AG04450 (cell line): ENCODE measurements at regions not wholly inside any gene's neighbourhood (a gene's known extent, or its start where the extent isn't known, plus 50 kb on each side); places are given as distances from the start of the nearest gene placed in this dataset.

Experiments used
- CTCF ChIA-PET: fragments of 300-600, 350-600 bp; formaldehyde crosslinking; extraction: SDS; loops from one replicate; lab custom pipeline; 2022; ENCODE audit warnings: antibody characterized with exemption, inconsistent platforms; lab: Charles Lee
- POLR2A ChIA-PET: fragments of 350-600 bp; formaldehyde crosslinking; extraction: SDS; loops from one replicate; lab custom pipeline; 2021; ENCODE audit warnings: antibody characterized with exemption, inconsistent platforms; lab: Yijun Ruan, JAX
- DNase-seq: peaks from one replicate; pipeline ENCODE4 v3.0.0-alpha.2; 2011; ENCODE audit warnings: low read depth, low spot score
- H3K27ac ChIP-seq: one replicate; pipeline ENCODE4 v1.5.1; 2012; ENCODE audit warnings: low read depth, low read length, control low read depth
- H3K27me3 ChIP-seq: one replicate; pipeline ENCODE4 v1.6.0; 2012; ENCODE audit warnings: low read length; ENCODE audit not compliant: control insufficient read depth, insufficient read depth
- H3K4me3 ChIP-seq: 2 replicates; pipeline ENCODE4 v1.5.1; 2011; ENCODE audit warnings: mild to moderate bottlenecking, low read depth, low read length, control low read depth
- H3K9me3 ChIP-seq: 2 replicates; pipeline ENCODE4 v1.5.1; 2012; ENCODE audit warnings: low read length; ENCODE audit not compliant: control insufficient read depth, insufficient read depth
- TF ChIP-seq, protein P1 (sequence below): IDR thresholded peaks from 2 replicates; pipeline ENCODE4 v1.5.1; 2011; ENCODE audit warnings: low read depth, low read length, control low read depth, inconsistent platforms

DNA sequence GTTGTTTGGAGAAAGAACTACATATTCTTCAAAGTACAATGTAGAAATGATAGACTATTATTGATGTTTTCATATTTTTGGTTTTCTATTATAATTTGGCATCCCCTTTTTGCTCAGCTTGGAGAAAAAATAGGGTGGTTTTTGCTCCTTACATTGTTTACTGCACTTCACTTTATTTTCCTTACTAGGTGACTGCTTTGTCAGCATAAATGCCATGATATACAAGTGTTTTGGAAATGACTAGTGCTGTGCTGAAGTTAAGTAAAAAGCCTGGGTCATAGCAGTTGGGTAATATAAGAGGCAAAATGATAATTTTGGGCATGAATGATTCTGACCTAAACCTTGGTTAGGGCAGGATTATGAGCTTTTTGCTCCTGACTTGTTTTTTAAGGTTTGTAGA lies 250.9 kb downstream of the KCNS3 start:
- H3K4me3 ChIP-seq: no peak overlapping the region
- CTCF ChIA-PET: interaction anchor here (1.2 kb wide), 1 partner anchor 20 kb away, joined by 3 read pairs; no protein-coding TSS in a partner anchor
- H3K27me3 ChIP-seq: no peaks in the 10 kb centered on the region
- POLR2A ChIA-PET: no interaction called here
- no peak for DNase-seq
- TF ChIP-seq, protein P1, sequence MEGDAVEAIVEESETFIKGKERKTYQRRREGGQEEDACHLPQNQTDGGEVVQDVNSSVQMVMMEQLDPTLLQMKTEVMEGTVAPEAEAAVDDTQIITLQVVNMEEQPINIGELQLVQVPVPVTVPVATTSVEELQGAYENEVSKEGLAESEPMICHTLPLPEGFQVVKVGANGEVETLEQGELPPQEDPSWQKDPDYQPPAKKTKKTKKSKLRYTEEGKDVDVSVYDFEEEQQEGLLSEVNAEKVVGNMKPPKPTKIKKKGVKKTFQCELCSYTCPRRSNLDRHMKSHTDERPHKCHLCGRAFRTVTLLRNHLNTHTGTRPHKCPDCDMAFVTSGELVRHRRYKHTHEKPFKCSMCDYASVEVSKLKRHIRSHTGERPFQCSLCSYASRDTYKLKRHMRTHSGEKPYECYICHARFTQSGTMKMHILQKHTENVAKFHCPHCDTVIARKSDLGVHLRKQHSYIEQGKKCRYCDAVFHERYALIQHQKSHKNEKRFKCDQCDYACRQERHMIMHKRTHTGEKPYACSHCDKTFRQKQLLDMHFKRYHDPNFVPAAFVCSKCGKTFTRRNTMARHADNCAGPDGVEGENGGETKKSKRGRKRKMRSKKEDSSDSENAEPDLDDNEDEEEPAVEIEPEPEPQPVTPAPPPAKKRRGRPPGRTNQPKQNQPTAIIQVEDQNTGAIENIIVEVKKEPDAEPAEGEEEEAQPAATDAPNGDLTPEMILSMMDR: no peak
- no peak overlapping the region for H3K27ac ChIP-seq
- H3K9me3 ChIP-seq: no peaks in the 10 kb centered on the region

GRCh38 chr2:18125303-18125702 lies 246.8 kb downstream of the KCNS3 start:
- Histone ChIP-seq H3K9me3 (no peaks in the 10 kb centered on the region), H3K4me3 (no peak overlapping the region), H3K27me3 (no peaks in the 10 kb centered on the region), H3K27ac (no peak overlapping the region)
- CTCF ChIA-PET: interaction anchor here (1.7 kb wide), 1 partner anchor 24 kb away, joined by 4 read pairs; no protein-coding TSS in a partner anchor
- no peak for DNase-seq
- POLR2A ChIA-PET: no interaction called here
- TF ChIP-seq, protein P1: no peak

DNA sequence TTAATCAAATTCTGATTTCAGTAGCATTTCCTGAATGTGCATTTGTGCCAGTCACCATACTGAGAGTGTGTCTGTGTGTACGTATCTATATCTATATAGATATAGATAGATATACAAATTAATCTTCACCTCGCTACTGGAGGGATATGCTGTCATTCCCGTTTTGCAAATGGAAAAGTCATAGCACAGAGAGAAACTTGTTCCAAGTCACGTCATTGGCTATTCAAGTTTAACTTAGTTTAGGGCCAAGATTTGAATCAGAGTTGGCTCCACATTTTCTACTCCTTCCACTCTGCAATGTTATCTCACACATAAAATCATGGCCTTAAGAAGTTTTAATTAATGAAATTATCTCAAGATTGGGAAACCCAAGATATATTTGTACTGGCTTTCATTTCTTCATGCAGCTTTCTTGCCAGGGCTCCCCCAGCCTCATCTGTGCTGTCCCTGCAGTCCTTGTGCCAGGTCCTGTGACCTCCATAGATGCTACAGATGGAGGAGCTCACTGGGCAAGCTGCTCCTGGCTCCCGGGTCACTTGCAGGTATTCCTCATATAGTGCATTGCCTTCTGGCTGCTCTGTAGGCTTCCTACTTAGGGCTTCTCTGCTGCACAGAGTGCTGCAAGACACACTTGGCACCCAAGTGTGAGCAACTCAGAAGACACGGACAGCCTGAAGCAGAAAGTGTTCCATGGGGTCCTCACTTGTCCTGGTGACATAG lies 245.8 kb downstream of the KCNS3 start:
- no peaks in the 10 kb centered on the region for H3K27me3 ChIP-seq
- no peak for DNase-seq
- H3K4me3 ChIP-seq: no peak overlapping the region
- ChIA-PET POLR2A (no interaction called here), CTCF (no interaction called here)
- no peak overlapping the region for H3K27ac ChIP-seq
- H3K9me3 ChIP-seq: no peaks in the 10 kb centered on the region
- TF ChIP-seq, protein P1: no peak

- CTCF ChIA-PET: interaction anchor here (1.0 kb wide), 1 partner anchor 26 kb away, joined by 5 read pairs; no protein-coding TSS in a partner anchor
- no peaks in the 10 kb centered on the region for H3K27me3 ChIP-seq
- H3K27ac ChIP-seq: no peak overlapping the region
- POLR2A ChIA-PET: no interaction called here
- no peaks in the 10 kb centered on the region for H3K9me3 ChIP-seq
- no peak for DNase-seq
- H3K4me3 ChIP-seq: no peak overlapping the region
- TF ChIP-seq, protein P1: no peak
Measured at GRCh38 chr2:18123577-18123976, 245.1 kb downstream of the KCNS3 start.

GRCh38 chr2:18123211-18123570 lies 244.7 kb downstream of the KCNS3 start:
- ChIA-PET CTCF (interaction anchor here (1.0 kb wide), 1 partner anchor 27 kb away, joined by 5 read pairs; no protein-coding TSS in a partner anchor), POLR2A (no interaction called here)
- Histone ChIP-seq H3K27me3 (no peaks in the 10 kb centered on the region), H3K27ac (no peak overlapping the region), H3K4me3 (no peak overlapping the region), H3K9me3 (no peaks in the 10 kb centered on the region)
- DNase-seq: no peak
- TF ChIP-seq, protein P1: no peak
